BJ (cell line): ENCODE measurements at regions not wholly inside any gene's neighbourhood (a gene's known extent, or its start where the extent isn't known, plus 50 kb on each side); places are given as distances from the start of the nearest gene placed in this dataset.

Experiments
- CTCF ChIA-PET: fragments of 350-600 bp; formaldehyde crosslinking; extraction: SDS; loops from one replicate; lab custom pipeline; 2021; ENCODE audit warnings: antibody characterized with exemption, inconsistent platforms; lab: Yijun Ruan, JAX
- POLR2A ChIA-PET: fragments of 300-600 bp; sonication (Branson Sonifier 250); formaldehyde crosslinking; extraction: SDS; loops from one replicate; lab custom pipeline; 2021; ENCODE audit warnings: antibody characterized with exemption; lab: Charles Lee
- DNase-seq: peaks from one replicate; pipeline ENCODE4 v3.0.0-alpha.2; 2011; ENCODE audit warnings: low read depth
- H3K27me3 ChIP-seq: 2 replicates; pipeline ENCODE4 v1.6.0; 2011; ENCODE audit warnings: low read length; ENCODE audit not compliant: control insufficient read depth, insufficient read depth
- H3K36me3 ChIP-seq: 2 replicates; pipeline ENCODE4 v1.5.1; 2011; ENCODE audit warnings: low read length; ENCODE audit not compliant: control insufficient read depth, insufficient read depth
- H3K4me3 ChIP-seq: 2 replicates; pipeline ENCODE4 v1.5.1; 2011; ENCODE audit warnings: low read depth, mild to moderate bottlenecking, control low read depth, low read length
- TF ChIP-seq, protein P1 (sequence below): IDR thresholded peaks from 2 replicates; pipeline ENCODE4 v1.5.1; 2011; ENCODE audit warnings: low read depth, mild to moderate bottlenecking, control low read depth, inconsistent platforms, low read length, moderate library complexity; ENCODE audit not compliant: insufficient read depth

DNA sequence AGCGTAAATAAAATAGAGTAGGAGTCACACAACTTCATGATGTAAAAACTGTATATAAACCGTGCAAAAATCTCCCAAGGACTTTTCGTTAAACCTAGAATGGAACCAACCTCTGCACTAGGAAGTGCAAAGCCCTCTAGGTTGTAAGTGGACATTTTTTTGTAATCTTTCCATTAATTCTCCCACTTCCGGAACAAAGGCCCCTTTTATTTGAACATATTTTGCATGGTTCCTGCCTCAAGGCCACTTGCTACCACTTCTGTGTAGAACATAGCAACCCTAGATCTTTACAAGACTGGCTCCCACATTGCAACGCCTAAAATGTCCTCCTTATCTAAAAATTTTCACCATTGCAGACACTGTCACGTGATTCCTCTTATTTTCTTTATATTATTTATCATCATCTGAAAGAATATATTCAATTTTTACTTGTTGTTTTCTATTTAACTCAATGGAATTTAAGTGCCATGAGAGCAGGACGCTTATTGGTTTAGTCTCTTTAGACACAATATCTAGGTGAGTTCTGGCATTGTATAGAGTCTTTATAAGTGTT, 249.6 kb upstream of the TMEFF2 start:
- CTCF ChIA-PET = no interaction called here
- no peak for DNase-seq
- Histone ChIP-seq H3K36me3 (no peaks in the 10 kb centered on the region), H3K27me3 (no peaks in the 10 kb centered on the region), H3K4me3 (no peak overlapping the region)
- TF ChIP-seq, protein P1, sequence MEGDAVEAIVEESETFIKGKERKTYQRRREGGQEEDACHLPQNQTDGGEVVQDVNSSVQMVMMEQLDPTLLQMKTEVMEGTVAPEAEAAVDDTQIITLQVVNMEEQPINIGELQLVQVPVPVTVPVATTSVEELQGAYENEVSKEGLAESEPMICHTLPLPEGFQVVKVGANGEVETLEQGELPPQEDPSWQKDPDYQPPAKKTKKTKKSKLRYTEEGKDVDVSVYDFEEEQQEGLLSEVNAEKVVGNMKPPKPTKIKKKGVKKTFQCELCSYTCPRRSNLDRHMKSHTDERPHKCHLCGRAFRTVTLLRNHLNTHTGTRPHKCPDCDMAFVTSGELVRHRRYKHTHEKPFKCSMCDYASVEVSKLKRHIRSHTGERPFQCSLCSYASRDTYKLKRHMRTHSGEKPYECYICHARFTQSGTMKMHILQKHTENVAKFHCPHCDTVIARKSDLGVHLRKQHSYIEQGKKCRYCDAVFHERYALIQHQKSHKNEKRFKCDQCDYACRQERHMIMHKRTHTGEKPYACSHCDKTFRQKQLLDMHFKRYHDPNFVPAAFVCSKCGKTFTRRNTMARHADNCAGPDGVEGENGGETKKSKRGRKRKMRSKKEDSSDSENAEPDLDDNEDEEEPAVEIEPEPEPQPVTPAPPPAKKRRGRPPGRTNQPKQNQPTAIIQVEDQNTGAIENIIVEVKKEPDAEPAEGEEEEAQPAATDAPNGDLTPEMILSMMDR = no peak
- POLR2A ChIA-PET = no interaction called here

DNA sequence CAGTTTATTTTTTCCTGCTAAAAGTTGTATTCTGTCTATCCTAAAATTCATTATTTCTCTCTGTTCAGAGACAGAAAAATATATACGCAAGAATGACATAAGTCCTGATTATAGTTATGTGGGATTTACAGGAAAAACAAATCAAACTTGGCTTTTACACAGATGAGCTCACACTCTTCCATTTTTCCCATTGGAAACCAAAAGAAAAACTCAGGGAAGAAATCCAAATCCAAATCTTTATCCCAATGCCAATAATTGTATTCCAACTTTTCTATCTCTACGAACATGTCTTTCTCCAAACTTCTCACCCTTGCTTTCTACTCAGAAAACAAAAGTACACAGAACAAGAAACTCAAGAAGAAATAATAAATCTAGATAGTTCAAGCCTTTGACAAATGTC, 249.1 kb upstream of the TMEFF2 start:
- no peaks in the 10 kb centered on the region for H3K27me3 ChIP-seq
- CTCF ChIA-PET = no interaction called here
- H3K36me3 ChIP-seq = no peaks in the 10 kb centered on the region
- no peak overlapping the region for H3K4me3 ChIP-seq
- POLR2A ChIA-PET = no interaction called here
- TF ChIP-seq, protein P1 = no peak
- DNase-seq = no peak

DNA sequence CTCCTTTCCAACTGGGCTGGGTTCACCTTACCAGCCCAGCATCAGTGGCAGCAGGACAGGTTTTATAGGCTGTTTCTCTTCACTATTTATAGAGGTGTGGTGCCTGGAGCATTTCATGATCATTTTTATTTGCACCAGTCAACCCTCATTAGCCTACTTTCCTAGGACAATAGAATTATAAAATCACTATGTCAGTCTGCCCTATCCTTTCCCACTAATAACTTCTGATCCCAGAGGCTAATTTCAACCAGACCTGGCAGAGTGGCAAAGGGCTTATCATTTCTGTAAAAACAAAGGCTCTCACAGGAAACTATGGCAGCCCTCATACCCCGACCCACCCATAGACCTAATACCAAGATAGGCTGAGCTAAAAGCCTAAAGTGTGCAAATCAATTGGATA, 243.5 kb upstream of the TMEFF2 start:
- no peak for DNase-seq
- no peaks in the 10 kb centered on the region for H3K36me3 ChIP-seq
- ChIA-PET CTCF (no interaction called here), POLR2A (no interaction called here)
- no peak overlapping the region for H3K4me3 ChIP-seq
- TF ChIP-seq, protein P1 = no peak
- no peaks in the 10 kb centered on the region for H3K27me3 ChIP-seq

DNA sequence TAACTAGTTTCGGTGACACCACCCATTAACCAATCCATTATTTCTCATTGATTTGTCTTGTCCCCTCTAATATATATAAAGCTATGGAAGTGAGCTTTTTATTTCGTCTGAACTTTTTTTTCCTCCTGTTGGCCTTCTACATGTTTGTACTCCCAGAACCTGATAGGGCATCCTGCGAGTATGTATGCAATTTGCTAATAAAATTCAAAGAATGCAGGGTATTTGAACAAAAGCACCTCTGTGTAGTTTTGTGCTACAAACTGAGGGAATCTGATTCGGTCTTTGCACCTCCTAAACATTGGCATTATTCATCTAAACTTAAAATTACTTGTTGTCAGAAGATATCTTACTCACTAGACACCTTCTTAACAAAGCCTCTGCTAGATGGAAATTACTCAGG, 242.9 kb upstream of the TMEFF2 start:
- H3K27me3 ChIP-seq = no peaks in the 10 kb centered on the region
- ChIA-PET POLR2A (no interaction called here), CTCF (no interaction called here)
- H3K4me3 ChIP-seq = no peak overlapping the region
- TF ChIP-seq, protein P1 = no peak
- no peaks in the 10 kb centered on the region for H3K36me3 ChIP-seq
- no peak for DNase-seq

DNA sequence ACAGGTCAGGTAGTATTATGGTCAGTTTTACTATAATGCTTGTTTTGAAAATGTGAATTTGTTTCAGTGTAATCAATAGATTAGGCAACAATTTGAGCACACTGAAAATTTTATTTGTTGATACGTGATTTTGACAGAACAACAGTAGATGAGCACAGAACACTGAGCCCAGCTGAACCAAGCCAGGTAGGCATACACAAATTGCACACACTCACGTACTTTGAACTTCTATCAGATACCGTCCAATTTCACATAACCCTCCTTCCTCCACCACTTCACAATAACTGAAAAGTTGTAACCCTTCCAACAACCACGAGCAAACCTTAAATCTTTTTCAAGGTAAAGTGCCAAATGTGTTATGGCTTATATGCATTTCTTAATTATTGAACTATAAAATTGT, 229.5 kb upstream of the TMEFF2 start:
- H3K27me3 ChIP-seq = no peaks in the 10 kb centered on the region
- TF ChIP-seq, protein P1 = no peak
- no peak overlapping the region for H3K4me3 ChIP-seq
- H3K36me3 ChIP-seq = no peaks in the 10 kb centered on the region
- CTCF ChIA-PET = no interaction called here
- DNase-seq = no peak
- POLR2A ChIA-PET = no interaction called here
